CD4-positive, alpha-beta memory T cell (primary cell): ENCODE measurements at regions not wholly inside any gene's neighbourhood (a gene's known extent, or its start where the extent isn't known, plus 50 kb on each side); places are given as distances from the start of the nearest gene placed in this dataset.

Experiments
- CTCF ChIA-PET: fragments of 350-600 bp; sonication (Branson Sonifier 250); formaldehyde crosslinking; loops from one replicate; lab custom pipeline; 2021; ENCODE audit warnings: inconsistent platforms; ENCODE audit not compliant: partially characterized antibody; lab: Charles Lee
- POLR2A ChIA-PET: fragments of 350-600 bp; sonication (Branson Sonifier 250); formaldehyde crosslinking; loops from one replicate; lab custom pipeline; 2021; ENCODE audit not compliant: partially characterized antibody; lab: Charles Lee
- DNase-seq, 5 donors: peaks; one replicate each; pipeline versions ENCODE4 v3.0.0 to v3.0.0-alpha.2; 2020 to 2022; ENCODE audit warnings: mixed read lengths in 1 of 5
- H3K27ac ChIP-seq: one replicate; pipeline ENCODE4 v1.7.0; 2013; ENCODE audit warnings: low read depth, low read length
- H3K27me3 ChIP-seq: 2 replicates; pipeline ENCODE4 v1.7.0; 2013; ENCODE audit warnings: mild to moderate bottlenecking, low read length, moderate library complexity; ENCODE audit not compliant: insufficient read depth
- H3K36me3 ChIP-seq: 2 replicates; pipeline ENCODE4 v1.7.0; 2013; ENCODE audit warnings: mild to moderate bottlenecking, low read length, moderate library complexity; ENCODE audit not compliant: insufficient read depth
- H3K4me1 ChIP-seq: 2 replicates; pipeline ENCODE4 v1.7.0; 2013; ENCODE audit warnings: mild to moderate bottlenecking, low read length, moderate library complexity; ENCODE audit not compliant: insufficient read depth
- H3K4me3 ChIP-seq, 2 donors: one replicate each; pipeline ENCODE4 v1.7.0; 2013; ENCODE audit warnings: low read length in 2 of 2, mild to moderate bottlenecking in 1 of 2
- H3K9me3 ChIP-seq, 2 donors: one replicate each; pipeline ENCODE4 v1.7.0; 2013; ENCODE audit warnings: low read length in 2 of 2, control low read depth in 1 of 2; ENCODE audit not compliant: control insufficient read depth in 1 of 2
- H3K27ac Mint-ChIP-seq, 7 donors: one replicate each; pipeline ENCODE4 v1.8.0; 2020 to 2021; ENCODE audit warnings: mixed read lengths in 7 of 7, mild to moderate bottlenecking in 6 of 7, inconsistent platforms in 3 of 7, moderate library complexity in 3 of 7
- H3K27me3 Mint-ChIP-seq, 2 donors: one replicate each; pipeline ENCODE4 v1.8.0; 2020 to 2021; ENCODE audit warnings: mixed read lengths in 2 of 2
- H3K36me3 Mint-ChIP-seq, 2 donors: one replicate each; pipeline ENCODE4 v1.8.0; 2020 to 2021; ENCODE audit warnings: mixed read lengths in 2 of 2, inconsistent platforms in 1 of 2, mild to moderate bottlenecking in 1 of 2
- H3K4me1 Mint-ChIP-seq, 4 donors: one replicate each; pipeline ENCODE4 v1.8.0; 2020 to 2021; ENCODE audit warnings: mixed read lengths in 4 of 4, mild to moderate bottlenecking in 1 of 4
- H3K4me3 Mint-ChIP-seq, 8 donors: one replicate each; pipeline ENCODE4 v1.8.0; 2020 to 2021; ENCODE audit warnings: mixed read lengths in 8 of 8, mild to moderate bottlenecking in 7 of 8, moderate library complexity in 6 of 8, inconsistent platforms in 3 of 8
- H3K9me3 Mint-ChIP-seq, 8 donors: one replicate each; pipeline ENCODE4 v1.8.0; 2020 to 2021; ENCODE audit warnings: mixed read lengths in 8 of 8, mild to moderate bottlenecking in 5 of 8, inconsistent platforms in 3 of 8, moderate library complexity in 1 of 8
- intact Hi-C: fragments of 100-400 bp; cut with micrococcal nuclease; formaldehyde crosslinking; loops from one replicate; pipeline ENCODE4 v1.15.1; 2023

DNA sequence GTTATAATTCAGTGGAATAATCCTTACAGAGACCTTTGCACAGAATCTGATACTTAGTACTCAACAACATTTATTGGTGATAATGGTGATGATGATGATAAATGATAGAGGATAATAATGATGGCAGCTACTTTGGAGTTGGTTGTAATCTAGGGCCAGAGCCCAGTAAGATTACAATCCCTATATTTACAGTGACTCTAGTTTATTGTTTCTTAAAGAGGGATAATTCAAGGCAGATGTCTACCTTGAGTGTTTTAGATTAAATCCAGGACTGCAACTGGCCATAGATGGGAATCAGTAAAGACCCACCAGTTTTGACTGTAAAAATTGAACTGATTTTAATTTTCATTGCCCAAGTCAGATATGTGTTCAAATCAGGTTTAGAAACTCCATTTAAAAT lies 813.9 kb upstream of the CNTNAP5 start:
- Mint-ChIP-seq H3K9me3 (peaks cover 0 to 19% (median 7%) of the 10 kb centered on the region in 8 donors), H3K36me3 (no peaks in the 10 kb centered on the region), H3K4me3 (no peak overlapping the region), H3K4me1 (no peaks in the 10 kb centered on the region), H3K27ac (no peak overlapping the region), H3K27me3 (no peaks in the 10 kb centered on the region)
- no peak for DNase-seq
- ChIA-PET CTCF (no interaction called here), POLR2A (no interaction called here)
- Histone ChIP-seq H3K9me3 (no peaks in the 10 kb centered on the region), H3K36me3 (no peaks in the 10 kb centered on the region), H3K27me3 (no peaks in the 10 kb centered on the region), H3K4me1 (no peaks in the 10 kb centered on the region), H3K4me3 (no peak overlapping the region), H3K27ac (no peak overlapping the region)
- intact Hi-C loops, result no loop called here

GRCh38 chr2:123245156-123245555 lies 779.9 kb upstream of the CNTNAP5 start:
- Mint-ChIP-seq H3K4me1 (no peaks in the 10 kb centered on the region), H3K27ac (no peak overlapping the region), H3K27me3 (no peaks in the 10 kb centered on the region), H3K4me3 (no peak overlapping the region), H3K9me3 (peaks cover 2 to 28% (median 20%) of the 10 kb centered on the region in 8 donors), H3K36me3 (no peaks in the 10 kb centered on the region)
- H3K9me3 ChIP-seq, result no peaks in the 10 kb centered on the region
- ChIA-PET CTCF (no interaction called here), POLR2A (no interaction called here)
- H3K36me3 ChIP-seq, result no peaks in the 10 kb centered on the region
- no peak overlapping the region for H3K4me3 ChIP-seq
- H3K27me3 ChIP-seq, result no peaks in the 10 kb centered on the region
- no peak overlapping the region for H3K27ac ChIP-seq
- peak in 1 of 5 donors; percentile 23 for DNase-seq
- H3K4me1 ChIP-seq, result no peaks in the 10 kb centered on the region
- intact Hi-C loops, result no loop called here

- intact Hi-C loops, result no loop called here
- no peaks in the 10 kb centered on the region for H3K27me3 ChIP-seq
- DNase-seq, result no peak
- Mint-ChIP-seq H3K9me3 (peaks cover 2 to 30% (median 17%) of the 10 kb centered on the region in 8 donors), H3K27ac (no peak overlapping the region), H3K4me1 (no peaks in the 10 kb centered on the region), H3K4me3 (no peak overlapping the region), H3K27me3 (no peaks in the 10 kb centered on the region), H3K36me3 (no peaks in the 10 kb centered on the region)
- ChIA-PET POLR2A (no interaction called here), CTCF (no interaction called here)
- no peaks in the 10 kb centered on the region for H3K36me3 ChIP-seq
- H3K4me3 ChIP-seq, result no peak overlapping the region
- H3K4me1 ChIP-seq, result no peaks in the 10 kb centered on the region
- no peak overlapping the region for H3K27ac ChIP-seq
- H3K9me3 ChIP-seq, result no peaks in the 10 kb centered on the region
Measured at GRCh38 chr2:123258877-123259539, 766.1 kb upstream of the CNTNAP5 start.

DNA sequence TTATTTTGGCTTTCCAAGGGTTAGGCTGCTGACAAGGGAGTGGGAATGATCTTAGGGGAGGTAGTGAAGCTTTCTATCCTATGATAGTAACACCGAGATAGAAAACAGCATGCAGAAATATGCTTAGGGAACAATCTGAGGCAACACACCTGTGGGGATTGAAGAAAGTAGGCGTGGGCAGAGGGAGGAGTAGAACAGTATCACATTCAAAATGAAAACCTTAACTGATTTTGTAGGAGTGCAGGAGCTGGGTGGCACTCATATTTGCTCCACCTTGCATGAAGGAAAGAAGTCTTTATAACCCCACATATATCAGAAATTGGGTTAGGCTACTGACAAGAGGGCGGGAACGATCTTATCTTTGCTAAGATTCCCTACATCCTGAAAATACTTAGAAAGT lies 762.2 kb upstream of the CNTNAP5 start:
- no peaks in the 10 kb centered on the region for H3K4me1 ChIP-seq
- DNase-seq, result no peak
- no peaks in the 10 kb centered on the region for H3K27me3 ChIP-seq
- H3K36me3 Mint-ChIP-seq, result no peaks in the 10 kb centered on the region
- H3K4me3 ChIP-seq, result no peak overlapping the region
- peaks cover 4 to 27% (median 17%) of the 10 kb centered on the region in 8 donors for H3K9me3 Mint-ChIP-seq
- H3K4me3 Mint-ChIP-seq, result no peak overlapping the region
- H3K27me3 Mint-ChIP-seq, result no peaks in the 10 kb centered on the region
- H3K4me1 Mint-ChIP-seq, result no peaks in the 10 kb centered on the region
- ChIA-PET CTCF (no interaction called here), POLR2A (no interaction called here)
- H3K27ac ChIP-seq, result no peak overlapping the region
- no peak overlapping the region for H3K27ac Mint-ChIP-seq
- no peaks in the 10 kb centered on the region for H3K9me3 ChIP-seq
- intact Hi-C loops, result no loop called here
- H3K36me3 ChIP-seq, result no peaks in the 10 kb centered on the region

GRCh38 chr2:123283431-123283830 lies 741.7 kb upstream of the CNTNAP5 start:
- Histone ChIP-seq H3K36me3 (no peaks in the 10 kb centered on the region), H3K27ac (no peak overlapping the region), H3K4me1 (no peaks in the 10 kb centered on the region), H3K9me3 (peaks cover 0 to 4% of the 10 kb centered on the region in 2 donors), H3K27me3 (no peaks in the 10 kb centered on the region), H3K4me3 (no peak overlapping the region)
- no peak for DNase-seq
- Mint-ChIP-seq H3K4me1 (no peaks in the 10 kb centered on the region), H3K9me3 (peaks cover 0 to 13% (median 5%) of the 10 kb centered on the region in 8 donors), H3K27ac (no peak overlapping the region), H3K27me3 (no peaks in the 10 kb centered on the region), H3K36me3 (no peaks in the 10 kb centered on the region), H3K4me3 (no peak overlapping the region)
- ChIA-PET CTCF (no interaction called here), POLR2A (no interaction called here)
- intact Hi-C loops, result no loop called here

GRCh38 chr2:123303731-123304130 lies 721.4 kb upstream of the CNTNAP5 start:
- no peaks in the 10 kb centered on the region for H3K36me3 ChIP-seq
- Mint-ChIP-seq H3K4me3 (no peak overlapping the region), H3K9me3 (peaks cover 3 to 17% (median 8%) of the 10 kb centered on the region in 8 donors), H3K27ac (no peak overlapping the region), H3K4me1 (no peaks in the 10 kb centered on the region), H3K27me3 (no peaks in the 10 kb centered on the region), H3K36me3 (no peaks in the 10 kb centered on the region)
- no peak overlapping the region for H3K4me3 ChIP-seq
- no peak overlapping the region for H3K27ac ChIP-seq
- H3K27me3 ChIP-seq, result no peaks in the 10 kb centered on the region
- POLR2A ChIA-PET, result no interaction called here
- no peaks in the 10 kb centered on the region for H3K9me3 ChIP-seq
- no peak for DNase-seq
- CTCF ChIA-PET, result no interaction called here
- H3K4me1 ChIP-seq, result no peaks in the 10 kb centered on the region
- intact Hi-C loops, result no loop called here
